ENCODE measurements at regions not wholly inside any gene's neighbourhood (a gene's known extent, or its start where the extent isn't known, plus 50 kb on each side); places are given as distances from the start of the nearest gene placed in this dataset.
"Not testable (repeated sequence)": the region's sequence is repeated elsewhere in the genome, so short reads cannot be mapped to it uniquely, and the experiment has no call there.

DNA sequence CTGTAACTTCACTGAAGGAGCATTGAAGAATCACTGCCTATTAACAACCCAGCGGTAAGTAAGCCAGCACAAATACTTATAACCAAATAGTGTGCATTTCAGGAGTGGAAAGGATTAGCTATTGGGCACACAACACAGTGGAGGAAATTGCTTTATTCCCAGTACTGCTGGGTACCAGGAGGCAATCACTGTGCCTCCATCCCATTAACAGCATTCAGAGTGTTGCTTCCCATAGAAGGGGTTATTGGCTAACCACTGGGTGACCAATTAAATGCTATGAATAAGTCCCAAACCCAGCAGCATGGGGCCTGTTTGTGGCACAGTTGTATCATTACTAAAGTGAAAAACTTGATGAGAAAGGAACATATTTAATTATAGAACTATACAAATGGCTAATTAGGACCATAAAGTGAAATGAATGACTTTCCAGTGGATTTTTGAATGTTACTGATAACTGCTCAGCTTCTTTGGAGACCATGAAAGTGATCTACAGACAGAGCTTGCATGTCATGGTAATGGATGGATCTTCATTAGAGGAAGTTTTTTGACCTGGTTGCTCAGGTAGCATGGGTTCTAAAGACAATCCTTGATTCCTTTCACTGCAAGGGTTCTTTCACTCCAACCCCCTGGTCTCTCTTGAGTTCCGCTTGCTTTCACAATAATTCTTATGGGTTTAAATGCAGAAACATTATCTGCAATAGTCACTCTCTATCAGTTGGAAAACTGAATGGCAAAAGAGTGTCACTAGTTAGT, 413.3 kb upstream of the RORB start:
- no peak overlapping the region for H3K4me3 Mint-ChIP-seq
- peaks cover 8% of the 10 kb centered on the region for H3K9me3 Mint-ChIP-seq
- ATAC-seq: no peak
- DNase-seq: no peak
- no peaks in the 10 kb centered on the region for H3K27me3 Mint-ChIP-seq (ENCODE audit: low read depth)
- H3K4me1 Mint-ChIP-seq (ENCODE audit: low read depth): no peaks in the 10 kb centered on the region
- H3K36me3 Mint-ChIP-seq (ENCODE audit: insufficient read depth): no peaks in the 10 kb centered on the region

DNA sequence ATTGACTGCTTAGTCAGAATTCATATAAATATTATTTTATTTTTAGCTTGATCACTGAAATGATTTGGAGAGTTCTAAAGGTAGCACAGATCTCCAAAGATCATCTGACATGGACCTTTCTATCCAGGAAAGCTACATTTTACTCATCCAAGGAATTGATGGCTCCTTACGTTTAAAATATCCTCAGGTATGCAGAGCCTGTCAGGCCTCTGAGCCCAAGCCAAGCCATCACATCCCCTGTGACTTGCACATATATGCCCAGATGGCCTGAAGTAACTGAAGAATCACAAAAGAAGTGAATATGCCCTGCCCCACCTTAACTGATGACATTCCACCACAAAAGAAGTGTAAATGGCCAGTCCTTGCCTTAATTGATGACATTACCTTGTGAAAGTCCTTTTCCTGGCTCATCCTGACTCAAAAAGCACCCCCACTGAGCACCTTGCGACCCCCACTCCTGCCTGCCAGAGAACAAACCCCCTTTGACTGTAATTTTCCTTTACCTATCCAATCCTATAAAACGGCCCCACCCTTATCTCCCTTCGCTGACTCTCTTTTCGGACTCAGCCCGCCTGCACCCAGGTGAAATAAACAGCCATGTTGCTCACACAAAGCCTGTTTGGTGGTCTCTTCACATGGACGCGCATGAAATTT, 411.6 kb upstream of the RORB start:
- not testable (repeated sequence) for H3K4me3 Mint-ChIP-seq; H3K36me3 Mint-ChIP-seq (ENCODE audit: insufficient read depth); H3K4me1 Mint-ChIP-seq (ENCODE audit: low read depth); H3K27me3 Mint-ChIP-seq (ENCODE audit: low read depth); ATAC-seq; DNase-seq
- H3K9me3 Mint-ChIP-seq: peaks cover 13% of the 10 kb centered on the region

DNA sequence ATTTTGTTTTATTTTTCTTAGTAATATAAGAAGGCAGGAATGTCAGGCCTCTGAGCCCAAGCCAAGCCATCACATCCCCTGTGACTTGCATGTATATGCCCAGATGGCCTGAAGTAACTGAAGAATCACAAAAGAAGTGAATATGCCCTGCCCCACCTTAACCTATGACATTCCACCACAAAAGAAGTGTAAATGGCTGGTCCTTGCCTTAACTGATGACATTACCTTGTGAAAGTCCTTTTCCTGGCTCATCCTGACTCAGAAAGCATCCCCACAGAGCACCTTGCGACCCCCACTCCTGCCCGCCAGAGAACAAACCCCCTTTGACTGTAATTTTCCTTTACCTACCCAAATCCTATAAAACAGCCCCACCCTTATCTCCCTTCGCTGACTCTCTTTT, 406.2 kb upstream of the RORB start:
- not testable (repeated sequence) for H3K9me3 Mint-ChIP-seq; ATAC-seq; H3K4me3 Mint-ChIP-seq; H3K36me3 Mint-ChIP-seq (ENCODE audit: insufficient read depth); H3K27me3 Mint-ChIP-seq (ENCODE audit: low read depth); H3K4me1 Mint-ChIP-seq (ENCODE audit: low read depth); DNase-seq

DNA sequence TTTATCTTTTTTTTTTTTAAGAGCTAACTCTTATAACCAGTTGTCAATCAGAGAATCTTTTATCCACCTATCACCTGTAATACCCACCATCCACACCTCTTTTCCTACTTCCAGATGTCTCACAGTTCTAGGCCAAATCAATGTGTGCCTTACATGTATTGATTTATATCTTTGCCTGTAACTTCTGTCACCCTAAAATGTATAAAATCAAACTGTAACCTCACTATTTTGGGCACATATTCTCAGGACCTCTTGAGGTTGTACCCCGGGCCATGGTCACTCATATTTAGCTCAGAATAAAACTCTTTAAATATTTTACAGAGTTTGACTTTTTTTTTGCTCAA, 404.7 kb upstream of the RORB start:
- Mint-ChIP-seq H3K4me3 (no peak overlapping the region), H3K36me3 (ENCODE audit: insufficient read depth) (no peaks in the 10 kb centered on the region), H3K27me3 (ENCODE audit: low read depth) (no peaks in the 10 kb centered on the region), H3K4me1 (ENCODE audit: low read depth) (no peaks in the 10 kb centered on the region), H3K9me3 (peaks cover 8% of the 10 kb centered on the region)
- ATAC-seq: no peak
- DNase-seq: no peak

DNA sequence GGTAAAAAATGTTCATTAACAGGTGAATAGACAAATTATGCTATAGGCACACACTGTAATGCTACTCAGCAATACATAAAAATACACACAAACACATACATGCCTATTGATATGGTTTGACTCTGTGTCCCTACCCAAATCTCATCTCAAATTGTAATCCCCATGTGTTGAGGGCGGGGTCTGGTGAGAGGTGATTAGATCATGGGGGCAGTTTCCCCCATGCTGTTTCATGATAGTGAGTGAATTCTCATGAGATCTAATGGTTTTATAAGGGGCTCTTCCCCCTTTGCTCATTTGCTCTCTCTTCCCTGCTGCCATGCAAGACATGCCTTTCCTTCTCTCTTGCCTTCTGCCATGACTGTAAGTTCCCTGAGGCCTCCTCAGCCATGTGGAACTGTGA, 403.1 kb upstream of the RORB start:
- H3K4me1 Mint-ChIP-seq (ENCODE audit: low read depth); ATAC-seq; H3K9me3 Mint-ChIP-seq; H3K4me3 Mint-ChIP-seq; H3K36me3 Mint-ChIP-seq (ENCODE audit: insufficient read depth); H3K27me3 Mint-ChIP-seq (ENCODE audit: low read depth); DNase-seq: not testable (repeated sequence)

DNA sequence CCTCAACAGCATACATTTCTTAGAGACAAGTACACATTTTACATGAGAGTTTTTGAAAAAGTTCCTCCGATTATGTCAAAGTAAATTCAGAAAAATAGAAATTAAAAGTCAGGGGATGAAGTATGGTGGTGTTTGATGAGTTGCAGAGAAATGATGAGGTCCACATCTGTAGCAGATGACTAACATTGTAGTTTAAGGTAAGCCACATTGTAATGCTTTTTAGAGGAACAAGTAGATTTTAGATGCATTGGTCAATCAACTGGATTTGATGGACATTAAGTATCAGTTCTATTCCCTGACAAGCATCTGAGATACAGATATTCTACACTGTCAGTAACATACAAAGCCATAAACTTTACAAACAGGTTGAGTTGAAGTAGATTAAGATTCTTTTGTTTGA, 402.4 kb upstream of the RORB start:
- peaks cover 9% of the 10 kb centered on the region for H3K9me3 Mint-ChIP-seq
- no peak for ATAC-seq
- DNase-seq: no peak
- no peaks in the 10 kb centered on the region for H3K4me1 Mint-ChIP-seq (ENCODE audit: low read depth)
- no peak overlapping the region for H3K4me3 Mint-ChIP-seq
- H3K27me3 Mint-ChIP-seq (ENCODE audit: low read depth): no peaks in the 10 kb centered on the region
- H3K36me3 Mint-ChIP-seq (ENCODE audit: insufficient read depth): no peaks in the 10 kb centered on the region

DNA sequence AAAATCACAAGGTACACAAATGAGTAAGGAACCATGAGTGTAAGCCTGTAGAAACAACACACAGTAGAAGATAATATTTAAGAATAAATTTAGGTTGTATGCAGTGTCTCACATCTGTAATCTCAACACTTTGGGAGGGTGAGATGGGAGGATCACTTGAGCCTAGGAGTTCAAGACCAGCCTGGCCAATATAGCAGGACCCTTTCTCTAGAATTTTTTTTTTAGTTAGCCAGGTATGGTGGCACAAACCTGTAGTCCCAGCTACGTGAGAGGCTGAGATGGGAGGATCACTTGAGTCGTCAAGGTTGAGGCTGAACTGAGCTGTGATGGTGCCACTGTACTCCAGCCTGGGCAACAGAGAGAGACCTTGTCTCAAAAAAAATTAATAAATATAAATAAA, 401.2 kb upstream of the RORB start:
- Mint-ChIP-seq H3K4me3 (no peak overlapping the region), H3K9me3 (peaks cover 9% of the 10 kb centered on the region), H3K27me3 (ENCODE audit: low read depth) (no peaks in the 10 kb centered on the region), H3K36me3 (ENCODE audit: insufficient read depth) (no peaks in the 10 kb centered on the region), H3K4me1 (ENCODE audit: low read depth) (no peaks in the 10 kb centered on the region)
- DNase-seq (no peak), ATAC-seq (no peak)

DNA sequence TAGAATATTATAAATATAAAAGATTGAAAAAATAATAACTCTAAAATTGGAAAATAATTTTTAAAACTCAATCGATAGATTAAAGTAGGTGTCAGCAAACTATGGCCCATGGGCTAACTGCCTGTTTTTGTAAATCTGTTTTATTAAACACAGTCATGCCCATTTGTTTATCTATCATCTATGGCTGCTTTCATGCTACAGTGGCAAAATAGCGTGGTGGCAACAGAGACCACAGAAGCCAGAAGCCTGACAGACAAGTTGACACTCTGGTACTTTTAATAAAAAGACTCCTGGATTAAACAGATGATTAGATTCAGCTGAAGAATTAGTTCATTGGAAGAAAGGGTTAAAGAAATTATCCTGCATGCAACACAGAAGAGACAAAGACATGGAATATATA, 400.7 kb upstream of the RORB start:
- Mint-ChIP-seq H3K9me3 (peaks cover 9% of the 10 kb centered on the region), H3K4me3 (no peak overlapping the region), H3K4me1 (ENCODE audit: low read depth) (no peaks in the 10 kb centered on the region), H3K27me3 (ENCODE audit: low read depth) (no peaks in the 10 kb centered on the region), H3K36me3 (ENCODE audit: insufficient read depth) (no peaks in the 10 kb centered on the region)
- DNase-seq (no peak), ATAC-seq (no peak)

DNA sequence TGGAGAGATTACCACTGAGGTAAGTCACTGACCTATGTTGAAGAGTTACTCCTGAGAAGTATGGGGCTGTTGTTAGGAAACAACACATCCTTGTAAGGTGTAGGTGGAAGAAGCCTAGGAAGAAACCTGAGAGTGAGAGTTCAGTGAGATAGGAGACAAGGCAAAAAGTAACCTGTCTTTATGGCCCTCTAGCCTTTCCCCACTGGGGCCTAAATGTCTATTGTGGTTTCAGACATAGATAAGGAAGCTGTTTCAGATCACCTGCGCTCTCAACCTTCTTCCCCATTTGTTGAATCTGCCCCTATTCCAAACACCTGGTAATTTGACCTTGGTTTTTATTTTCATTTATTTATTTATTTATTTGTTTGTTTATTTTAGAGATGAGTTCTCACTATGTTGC, 397.1 kb upstream of the RORB start:
- ATAC-seq (no peak), DNase-seq (no peak)
- Mint-ChIP-seq H3K4me3 (no peak overlapping the region), H3K4me1 (ENCODE audit: low read depth) (no peaks in the 10 kb centered on the region), H3K9me3 (peaks cover 18% of the 10 kb centered on the region), H3K36me3 (ENCODE audit: insufficient read depth) (no peaks in the 10 kb centered on the region), H3K27me3 (ENCODE audit: low read depth) (no peaks in the 10 kb centered on the region)

DNA sequence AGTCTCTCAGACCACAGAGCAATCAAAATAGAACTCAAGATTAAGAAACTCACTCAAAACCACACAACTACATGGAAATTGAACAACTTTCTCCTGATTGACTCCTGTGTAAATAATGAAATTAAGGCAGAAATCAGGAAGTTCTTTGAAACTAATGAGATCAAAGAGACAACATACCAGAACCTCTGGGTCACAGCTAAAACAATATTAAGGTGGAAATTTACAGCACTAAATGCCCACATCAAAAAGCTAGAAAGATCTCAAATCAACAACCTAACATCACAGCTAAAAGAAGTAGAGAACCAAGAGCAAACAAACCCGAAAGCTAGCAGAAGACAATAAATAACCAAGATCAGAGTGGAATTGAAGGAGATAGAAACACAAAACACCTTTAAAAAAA, 395.0 kb upstream of the RORB start:
- ATAC-seq; H3K4me3 Mint-ChIP-seq; H3K27me3 Mint-ChIP-seq (ENCODE audit: low read depth); H3K4me1 Mint-ChIP-seq (ENCODE audit: low read depth); DNase-seq; H3K36me3 Mint-ChIP-seq (ENCODE audit: insufficient read depth): not testable (repeated sequence)
- peaks cover 24% of the 10 kb centered on the region for H3K9me3 Mint-ChIP-seq

DNA sequence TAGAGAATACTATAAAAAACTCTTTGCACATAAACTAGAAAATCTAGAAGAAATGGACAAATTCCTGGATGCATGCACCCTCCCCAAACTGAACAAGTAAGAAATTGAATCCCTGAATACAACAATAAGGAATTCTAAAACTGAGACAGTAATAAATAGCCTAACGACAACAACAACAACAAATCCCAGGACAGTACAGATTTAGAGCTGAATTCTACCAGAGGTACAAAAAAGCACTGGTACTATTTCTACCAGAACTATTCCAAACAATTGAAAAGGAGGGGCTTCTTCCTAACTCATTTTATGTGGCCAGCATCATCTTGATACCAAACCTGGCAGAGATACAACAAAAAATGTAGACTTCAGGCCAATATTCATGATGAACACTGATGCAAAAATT, 394.4 kb upstream of the RORB start:
- Mint-ChIP-seq H3K4me3 (no peak overlapping the region), H3K9me3 (peaks cover 24% of the 10 kb centered on the region)
- no peak for DNase-seq

DNA sequence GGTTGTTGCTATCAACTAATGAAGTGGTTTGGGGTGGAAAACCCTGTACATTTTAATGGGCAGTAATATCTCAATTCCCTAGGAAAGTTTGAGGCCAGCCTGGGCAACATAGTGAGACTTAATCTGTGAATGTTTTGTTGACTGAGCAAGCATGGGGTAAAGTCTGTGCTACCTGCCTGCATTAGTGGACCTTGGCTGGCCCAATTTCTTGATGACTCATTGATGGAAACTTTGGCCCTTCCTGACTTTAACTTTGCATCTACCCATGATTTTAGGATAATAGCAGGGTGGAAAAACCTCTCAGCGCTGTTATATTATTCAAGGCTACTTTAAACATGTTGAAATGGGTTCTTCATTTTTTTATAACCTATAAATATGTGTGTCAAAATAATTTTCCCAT, 389.4 kb upstream of the RORB start:
- Mint-ChIP-seq H3K27me3 (ENCODE audit: low read depth) (no peaks in the 10 kb centered on the region), H3K4me1 (ENCODE audit: low read depth) (no peaks in the 10 kb centered on the region), H3K9me3 (peaks cover 13% of the 10 kb centered on the region), H3K36me3 (ENCODE audit: insufficient read depth) (no peaks in the 10 kb centered on the region), H3K4me3 (no peak overlapping the region)
- DNase-seq (no peak), ATAC-seq (no peak)

More for the DNA sequence above, 394.4 kb upstream of the RORB start:
- no peak for ATAC-seq
- Mint-ChIP-seq H3K27me3 (ENCODE audit: low read depth) (no peaks in the 10 kb centered on the region), H3K4me1 (ENCODE audit: low read depth) (no peaks in the 10 kb centered on the region), H3K36me3 (ENCODE audit: insufficient read depth) (no peaks in the 10 kb centered on the region)

DNA sequence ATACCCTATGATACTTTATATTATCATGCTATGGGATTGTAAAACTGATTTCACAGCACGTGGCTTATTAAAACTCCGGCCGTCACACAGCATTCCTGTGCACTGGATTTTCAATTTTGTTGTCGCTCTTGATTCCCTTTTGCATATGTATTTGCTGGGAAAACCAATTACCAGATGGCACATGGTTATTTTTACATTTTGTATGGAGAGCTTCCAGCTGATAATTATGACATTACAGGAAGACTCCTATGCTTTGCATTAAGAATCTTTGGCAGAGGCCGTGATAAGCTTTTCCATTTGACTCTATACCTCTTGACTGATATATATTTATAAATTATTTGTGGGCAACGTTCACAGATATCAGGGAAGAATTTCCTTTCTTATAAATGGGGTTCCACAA, 381.2 kb upstream of the RORB start:
- H3K27me3 Mint-ChIP-seq (ENCODE audit: low read depth): no peaks in the 10 kb centered on the region
- no peak overlapping the region for H3K4me3 Mint-ChIP-seq
- no peaks in the 10 kb centered on the region for H3K4me1 Mint-ChIP-seq (ENCODE audit: low read depth)
- H3K36me3 Mint-ChIP-seq (ENCODE audit: insufficient read depth): no peaks in the 10 kb centered on the region
- H3K9me3 Mint-ChIP-seq: no peaks in the 10 kb centered on the region
- DNase-seq: no peak
- ATAC-seq: no peak

DNA sequence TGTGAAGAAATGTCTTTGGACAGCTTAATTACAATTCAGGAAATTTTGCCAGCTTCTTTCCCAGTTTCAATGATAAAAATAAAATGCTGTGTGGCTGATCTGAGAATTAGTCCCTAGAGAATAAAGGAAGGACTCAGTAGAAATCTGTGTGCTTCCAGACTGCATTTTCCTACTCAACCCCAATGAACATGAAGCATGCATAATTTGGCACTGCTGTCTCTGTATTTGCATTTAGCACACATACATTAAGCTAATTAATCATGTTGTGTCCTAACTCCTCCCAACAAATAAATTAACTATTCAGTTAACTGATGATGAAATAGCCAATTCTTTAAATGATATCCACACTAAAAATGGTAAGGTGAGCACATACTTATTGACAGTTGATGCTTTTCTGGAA, 380.0 kb upstream of the RORB start:
- ATAC-seq (no peak), DNase-seq (no peak)
- Mint-ChIP-seq H3K36me3 (ENCODE audit: insufficient read depth) (no peaks in the 10 kb centered on the region), H3K27me3 (ENCODE audit: low read depth) (no peaks in the 10 kb centered on the region), H3K9me3 (peaks cover 7% of the 10 kb centered on the region), H3K4me1 (ENCODE audit: low read depth) (no peaks in the 10 kb centered on the region), H3K4me3 (no peak overlapping the region)

DNA sequence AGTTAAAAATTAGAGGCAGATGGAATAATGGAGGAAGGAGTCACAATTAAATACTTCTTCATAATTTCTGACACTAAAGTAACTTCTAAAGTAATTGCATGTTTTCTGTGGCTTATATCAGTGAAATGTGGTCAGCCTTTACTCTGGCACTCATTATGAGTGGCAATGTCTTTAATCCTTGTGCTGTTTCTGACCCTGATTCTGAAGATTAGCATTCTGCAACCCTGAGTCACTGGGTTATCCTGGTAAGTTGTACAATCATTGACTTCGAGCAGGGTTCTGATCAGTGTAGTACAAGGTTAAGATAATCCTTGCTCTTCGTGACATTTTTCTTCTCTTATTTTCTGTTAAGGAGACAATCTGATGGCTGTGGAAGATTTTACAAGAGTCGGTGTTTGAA, 379.4 kb upstream of the RORB start:
- Mint-ChIP-seq H3K36me3 (ENCODE audit: insufficient read depth) (no peaks in the 10 kb centered on the region), H3K4me1 (ENCODE audit: low read depth) (no peaks in the 10 kb centered on the region), H3K9me3 (peaks cover 9% of the 10 kb centered on the region), H3K27me3 (ENCODE audit: low read depth) (no peaks in the 10 kb centered on the region), H3K4me3 (no peak overlapping the region)
- DNase-seq (no peak), ATAC-seq (no peak)

Data from activated T-cell treated with anti-CD3 and anti-CD28 coated beads, Interleukin-2, amount 50 U/mL, for 4 hours (primary cell).